ENCODE measurements at regions not wholly inside any gene's neighbourhood (a gene's known extent, or its start where the extent isn't known, plus 50 kb on each side); places are given as distances from the start of the nearest gene placed in this dataset.

DNA sequence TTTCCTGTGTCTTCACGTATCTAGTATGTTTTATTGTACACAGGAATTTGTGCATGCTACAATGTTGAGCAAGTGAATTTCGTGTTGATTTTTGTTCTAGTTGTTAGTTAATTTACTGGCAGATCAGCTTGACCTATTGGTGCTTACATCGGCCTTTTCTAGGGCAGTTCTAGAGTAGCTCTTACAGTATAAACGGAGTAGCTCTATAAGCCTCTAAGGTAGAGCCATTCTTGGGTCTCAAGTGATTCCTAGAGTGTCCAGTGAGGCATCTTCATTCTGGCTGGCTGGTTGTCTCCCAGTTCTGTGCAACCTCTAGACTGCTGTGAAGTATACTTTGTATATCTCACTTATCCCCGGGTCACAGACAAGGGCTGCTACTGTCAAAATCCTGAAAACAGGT is 364.6 kb downstream of the CDH10 start:
- Histone ChIP-seq H3K4me1 (ENCODE audit: control insufficient read depth, insufficient read depth, low read length, unreplicated experiment) (no peaks in the 10 kb centered on the region), H3K27me3 (ENCODE audit: insufficient read depth, low read length) (no peaks in the 10 kb centered on the region), H3K79me2 (ENCODE audit: control insufficient read depth, insufficient read depth, low read length, unreplicated experiment) (no peaks in the 10 kb centered on the region), H3K27ac (ENCODE audit: low read depth, low read length) (no peak overlapping the region), H3K4me3 (ENCODE audit: low read depth, low read length) (no peak overlapping the region), H3K36me3 (ENCODE audit: insufficient read depth, low read length) (no peaks in the 10 kb centered on the region), H2AFZ (ENCODE audit: low read length, unreplicated experiment) (no peak overlapping the region)

DNA sequence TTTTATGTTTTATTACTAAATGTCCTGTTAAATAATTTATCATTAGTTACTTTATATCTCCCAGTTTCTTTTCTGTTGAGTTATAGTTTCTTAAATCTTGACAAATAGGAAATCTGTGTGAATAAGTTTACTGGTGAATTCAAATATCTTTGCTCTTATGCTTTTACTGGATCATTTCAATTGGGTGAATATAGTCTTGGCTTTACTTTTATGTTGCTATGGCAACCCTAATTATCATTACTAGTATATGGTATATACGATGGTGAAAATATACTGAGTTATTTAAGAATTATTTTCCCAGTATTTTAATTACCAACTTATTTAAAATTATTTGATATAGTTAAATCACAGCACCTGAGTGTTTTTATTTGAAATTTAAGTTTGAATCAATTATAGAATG is 363.0 kb downstream of the CDH10 start:
- H3K4me3 ChIP-seq (ENCODE audit: low read depth, low read length) = no peak overlapping the region
- H3K27ac ChIP-seq (ENCODE audit: low read depth, low read length) = no peak overlapping the region
- H3K36me3 ChIP-seq (ENCODE audit: insufficient read depth, low read length) = no peaks in the 10 kb centered on the region
- no peaks in the 10 kb centered on the region for H3K79me2 ChIP-seq (ENCODE audit: control insufficient read depth, insufficient read depth, low read length, unreplicated experiment)
- H3K27me3 ChIP-seq (ENCODE audit: insufficient read depth, low read length) = no peaks in the 10 kb centered on the region
- no peaks in the 10 kb centered on the region for H3K4me1 ChIP-seq (ENCODE audit: control insufficient read depth, insufficient read depth, low read length, unreplicated experiment)
- H2AFZ ChIP-seq (ENCODE audit: low read length, unreplicated experiment) = no peak overlapping the region

DNA sequence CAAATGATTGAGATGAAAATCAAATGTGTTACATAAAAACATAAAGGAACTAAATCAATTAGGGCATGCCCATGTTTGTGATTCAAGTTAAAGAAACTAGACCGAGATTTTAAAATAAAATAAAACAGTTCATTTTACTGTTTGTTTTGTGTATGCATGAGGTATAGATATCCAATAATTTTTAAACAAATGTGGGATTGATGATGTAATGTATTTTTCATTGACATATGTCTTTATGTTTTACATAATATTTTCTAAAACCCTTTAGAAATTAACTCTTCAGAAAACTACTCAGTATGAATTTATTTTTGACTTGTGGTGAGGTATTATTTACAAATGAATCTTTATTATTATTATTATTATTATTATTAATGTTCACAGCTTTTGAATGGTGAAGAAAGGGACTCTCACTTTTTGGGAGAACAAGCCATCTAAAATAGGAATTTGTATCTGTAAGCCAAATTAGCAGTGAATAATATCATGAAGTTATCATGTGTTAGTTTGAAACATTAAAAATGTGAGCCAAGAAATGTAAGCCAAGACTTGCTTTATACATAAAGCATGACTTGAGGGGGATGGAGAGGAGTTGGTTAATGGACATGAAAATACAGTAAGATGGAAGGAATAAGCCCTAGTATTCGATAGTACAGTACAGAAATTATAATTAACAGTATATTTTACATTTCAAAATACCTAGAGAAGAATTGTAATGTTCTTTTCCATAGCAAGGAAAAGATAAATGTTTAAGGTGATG is 355.0 kb downstream of the CDH10 start:
- Histone ChIP-seq H3K27me3 (ENCODE audit: insufficient read depth, low read length) (no peaks in the 10 kb centered on the region), H2AFZ (ENCODE audit: low read length, unreplicated experiment) (no peak overlapping the region)

DNA sequence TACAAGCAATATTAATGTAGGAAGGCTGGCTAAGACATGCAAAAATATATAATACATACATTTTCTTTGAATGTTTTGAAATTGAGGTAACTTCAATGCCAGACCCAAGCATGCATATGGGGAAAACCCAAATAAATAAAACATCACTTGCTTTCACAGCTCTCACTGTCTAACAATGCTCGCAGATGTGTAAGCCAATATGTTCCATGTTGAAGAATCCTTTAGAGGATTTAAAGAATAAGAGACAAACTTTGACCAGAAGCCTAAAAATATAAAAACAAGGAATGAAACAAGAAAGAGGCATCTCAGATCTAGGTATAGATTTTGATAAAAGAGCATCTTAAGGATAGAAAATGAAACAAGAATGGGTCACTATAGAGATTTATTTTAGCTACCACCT is 354.2 kb downstream of the CDH10 start:
- Histone ChIP-seq H3K4me3 (ENCODE audit: low read depth, low read length) (no peak overlapping the region), H3K27ac (ENCODE audit: low read depth, low read length) (no peak overlapping the region), H3K79me2 (ENCODE audit: control insufficient read depth, insufficient read depth, low read length, unreplicated experiment) (no peaks in the 10 kb centered on the region), H3K36me3 (ENCODE audit: insufficient read depth, low read length) (no peaks in the 10 kb centered on the region), H3K27me3 (ENCODE audit: insufficient read depth, low read length) (no peaks in the 10 kb centered on the region), H2AFZ (ENCODE audit: low read length, unreplicated experiment) (no peak overlapping the region), H3K4me1 (ENCODE audit: control insufficient read depth, insufficient read depth, low read length, unreplicated experiment) (no peaks in the 10 kb centered on the region)

More for the DNA sequence above, 355.0 kb downstream of the CDH10 start:
- no peaks in the 10 kb centered on the region for H3K4me1 ChIP-seq (ENCODE audit: control insufficient read depth, insufficient read depth, low read length, unreplicated experiment)
- H3K79me2 ChIP-seq (ENCODE audit: control insufficient read depth, insufficient read depth, low read length, unreplicated experiment) = no peaks in the 10 kb centered on the region
- H3K4me3 ChIP-seq (ENCODE audit: low read depth, low read length) = no peak overlapping the region
- no peak overlapping the region for H3K27ac ChIP-seq (ENCODE audit: low read depth, low read length)
- H3K36me3 ChIP-seq (ENCODE audit: insufficient read depth, low read length) = no peaks in the 10 kb centered on the region

DNA sequence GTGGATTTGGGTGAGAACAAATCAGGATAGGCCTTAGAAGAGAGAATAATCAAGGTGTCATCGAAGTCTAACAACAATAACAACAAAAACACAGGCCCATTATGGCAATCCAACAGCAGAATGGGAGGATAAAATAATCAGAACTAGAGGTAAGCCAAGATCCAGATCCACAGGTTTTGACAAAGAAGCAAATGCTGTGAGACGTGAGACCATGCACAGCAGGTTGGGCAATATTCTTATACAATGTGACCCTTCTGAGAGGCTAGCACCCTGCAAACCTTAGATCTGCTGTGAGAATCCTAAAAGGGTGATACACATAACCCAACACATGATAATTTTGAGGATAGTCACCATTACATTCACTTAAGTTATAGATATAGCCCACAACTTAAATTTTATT is 352.9 kb downstream of the CDH10 start:
- no peak overlapping the region for H2AFZ ChIP-seq (ENCODE audit: low read length, unreplicated experiment)
- H3K27ac ChIP-seq (ENCODE audit: low read depth, low read length) = no peak overlapping the region

DNA sequence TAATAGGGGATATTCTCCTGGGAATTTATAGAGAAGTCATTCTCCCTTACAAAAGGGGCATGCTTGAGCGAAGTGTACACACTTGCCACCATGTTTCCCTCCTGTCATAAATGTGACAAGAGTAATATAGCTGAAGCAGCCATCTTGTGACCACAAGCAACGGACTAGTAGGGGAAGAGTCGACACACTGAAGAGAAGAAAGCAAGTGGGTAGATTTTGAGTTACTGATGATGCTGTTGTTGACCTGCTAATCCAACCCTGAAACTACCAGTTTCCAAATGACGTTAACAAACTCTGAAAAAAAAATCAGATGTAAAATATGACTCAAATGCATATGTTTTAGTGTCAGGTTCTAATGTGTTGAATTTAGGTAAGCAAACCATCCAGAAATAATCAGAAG is 350.4 kb downstream of the CDH10 start:
- Histone ChIP-seq H3K36me3 (ENCODE audit: insufficient read depth, low read length) (no peaks in the 10 kb centered on the region), H3K27me3 (ENCODE audit: insufficient read depth, low read length) (no peaks in the 10 kb centered on the region), H3K27ac (ENCODE audit: low read depth, low read length) (no peak overlapping the region), H3K4me3 (ENCODE audit: low read depth, low read length) (no peak overlapping the region), H3K4me1 (ENCODE audit: control insufficient read depth, insufficient read depth, low read length, unreplicated experiment) (no peaks in the 10 kb centered on the region), H2AFZ (ENCODE audit: low read length, unreplicated experiment) (no peak overlapping the region), H3K79me2 (ENCODE audit: control insufficient read depth, insufficient read depth, low read length, unreplicated experiment) (no peaks in the 10 kb centered on the region)

More for the DNA sequence above, 352.9 kb downstream of the CDH10 start:
- Histone ChIP-seq H3K36me3 (ENCODE audit: insufficient read depth, low read length) (no peaks in the 10 kb centered on the region), H3K4me3 (ENCODE audit: low read depth, low read length) (no peak overlapping the region), H3K79me2 (ENCODE audit: control insufficient read depth, insufficient read depth, low read length, unreplicated experiment) (no peaks in the 10 kb centered on the region), H3K4me1 (ENCODE audit: control insufficient read depth, insufficient read depth, low read length, unreplicated experiment) (no peaks in the 10 kb centered on the region), H3K27me3 (ENCODE audit: insufficient read depth, low read length) (no peaks in the 10 kb centered on the region)

DNA sequence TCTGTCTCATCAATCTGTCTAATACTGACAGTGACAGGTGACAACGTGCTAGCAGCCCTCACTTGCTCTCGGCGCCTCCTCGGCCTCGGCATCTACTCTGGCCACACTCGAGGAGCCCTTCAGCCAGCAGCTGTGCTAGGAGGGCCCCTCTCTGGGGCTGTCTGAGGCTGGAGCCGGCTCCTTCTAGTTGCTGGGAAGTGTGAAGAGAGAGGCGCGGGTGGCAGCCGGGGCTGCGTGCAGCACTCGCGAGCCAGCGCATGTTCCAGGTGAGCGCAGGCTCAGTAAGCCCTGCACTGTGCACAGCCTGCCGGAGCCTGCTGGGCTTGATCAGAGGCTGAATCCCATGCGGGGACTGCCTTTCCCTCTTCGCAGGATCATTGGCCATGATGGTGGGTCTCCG is 330.7 kb downstream of the CDH10 start:
- no peaks in the 10 kb centered on the region for H3K79me2 ChIP-seq (ENCODE audit: control insufficient read depth, insufficient read depth, low read length, unreplicated experiment)
- no peaks in the 10 kb centered on the region for H3K36me3 ChIP-seq (ENCODE audit: insufficient read depth, low read length)
- H3K27ac ChIP-seq (ENCODE audit: low read depth, low read length) = no peak overlapping the region
- H3K4me1 ChIP-seq (ENCODE audit: control insufficient read depth, insufficient read depth, low read length, unreplicated experiment) = no peaks in the 10 kb centered on the region
- H3K27me3 ChIP-seq (ENCODE audit: insufficient read depth, low read length) = peaks cover 6% of the 10 kb centered on the region; the same call in 1 of the 2 replicates
- no peak overlapping the region for H3K4me3 ChIP-seq (ENCODE audit: low read depth, low read length)
- H2AFZ ChIP-seq (ENCODE audit: low read length, unreplicated experiment) = no peak overlapping the region

DNA sequence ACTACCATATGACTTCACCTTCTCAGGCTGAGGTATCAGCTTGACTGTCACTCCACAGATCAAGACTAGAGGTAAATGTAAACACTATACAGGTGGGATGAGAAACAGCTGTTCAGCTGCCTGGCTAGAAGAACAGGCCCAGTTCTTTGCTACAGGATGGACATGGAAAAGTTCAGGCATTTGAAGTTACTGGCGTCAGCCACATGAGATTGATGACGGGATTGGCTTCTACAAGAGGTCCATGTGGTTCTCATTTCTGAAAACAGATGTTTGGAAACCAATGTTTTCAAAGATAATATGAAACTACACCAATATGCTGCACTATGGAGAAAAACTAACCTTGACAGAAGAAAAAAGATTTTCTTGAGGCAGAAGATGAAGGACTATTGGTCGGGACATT is 324.1 kb downstream of the CDH10 start:
- H3K4me1 ChIP-seq (ENCODE audit: control insufficient read depth, insufficient read depth, low read length, unreplicated experiment) = no peaks in the 10 kb centered on the region
- no peaks in the 10 kb centered on the region for H3K27me3 ChIP-seq (ENCODE audit: insufficient read depth, low read length)
- no peaks in the 10 kb centered on the region for H3K79me2 ChIP-seq (ENCODE audit: control insufficient read depth, insufficient read depth, low read length, unreplicated experiment)
- H3K27ac ChIP-seq (ENCODE audit: low read depth, low read length) = no peak overlapping the region
- H3K36me3 ChIP-seq (ENCODE audit: insufficient read depth, low read length) = no peaks in the 10 kb centered on the region
- H3K4me3 ChIP-seq (ENCODE audit: low read depth, low read length) = no peak overlapping the region
- H2AFZ ChIP-seq (ENCODE audit: low read length, unreplicated experiment) = no peak overlapping the region

DNA sequence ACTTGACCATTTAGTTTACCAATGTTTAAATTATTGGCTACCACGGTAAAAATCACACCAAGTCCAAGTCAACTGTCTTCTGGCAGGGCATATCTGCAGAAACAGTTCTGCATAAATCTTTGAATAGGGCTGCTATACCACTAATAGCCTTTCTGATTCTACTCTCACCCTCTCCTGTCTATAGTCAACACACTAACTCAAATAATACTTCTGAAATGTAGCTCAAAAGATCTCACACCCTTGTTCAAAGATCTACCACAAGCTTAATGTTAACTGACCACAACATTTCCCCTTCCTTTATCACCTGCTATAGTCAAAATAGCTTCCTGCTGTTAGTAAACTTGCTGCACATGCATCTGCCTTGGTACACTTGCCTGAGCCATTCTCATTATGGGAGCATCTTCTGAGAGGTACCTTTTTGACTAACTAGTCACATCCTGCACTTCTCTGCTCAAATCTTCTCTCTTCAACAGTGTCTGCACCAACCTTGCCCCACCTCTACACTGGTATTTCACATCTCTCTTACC is 319.4 kb downstream of the CDH10 start:
- Histone ChIP-seq H3K79me2 (ENCODE audit: control insufficient read depth, insufficient read depth, low read length, unreplicated experiment) (no peaks in the 10 kb centered on the region), H3K27me3 (ENCODE audit: insufficient read depth, low read length) (no peaks in the 10 kb centered on the region), H2AFZ (ENCODE audit: low read length, unreplicated experiment) (no peak overlapping the region), H3K27ac (ENCODE audit: low read depth, low read length) (no peak overlapping the region), H3K4me3 (ENCODE audit: low read depth, low read length) (no peak overlapping the region), H3K36me3 (ENCODE audit: insufficient read depth, low read length) (no peaks in the 10 kb centered on the region), H3K4me1 (ENCODE audit: control insufficient read depth, insufficient read depth, low read length, unreplicated experiment) (no peaks in the 10 kb centered on the region)

DNA sequence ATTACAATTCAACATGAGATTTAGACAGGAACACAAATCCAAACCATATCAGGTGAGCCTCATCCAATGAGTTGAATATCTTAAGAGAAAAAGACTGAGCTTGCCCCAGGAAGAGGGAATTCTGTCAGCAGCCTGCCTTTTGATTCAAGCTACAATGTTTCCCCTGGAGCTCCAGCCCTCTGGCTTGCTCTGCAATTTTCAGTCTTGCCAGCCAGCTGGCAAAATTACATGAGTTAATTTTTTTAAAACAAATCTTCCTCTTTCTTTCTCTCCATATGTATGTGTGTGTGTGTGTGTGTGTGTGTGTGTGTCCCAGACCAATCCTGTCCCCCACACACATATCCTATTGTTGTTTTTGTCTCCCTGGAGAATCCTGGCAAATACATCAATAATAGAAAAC is 313.2 kb downstream of the CDH10 start:
- Histone ChIP-seq H2AFZ (ENCODE audit: low read length, unreplicated experiment) (no peak overlapping the region), H3K27ac (ENCODE audit: low read depth, low read length) (no peak overlapping the region), H3K27me3 (ENCODE audit: insufficient read depth, low read length) (peaks cover 19% of the 10 kb centered on the region; the same call in 1 of the 2 replicates), H3K36me3 (ENCODE audit: insufficient read depth, low read length) (no peaks in the 10 kb centered on the region), H3K79me2 (ENCODE audit: control insufficient read depth, insufficient read depth, low read length, unreplicated experiment) (no peaks in the 10 kb centered on the region), H3K4me1 (ENCODE audit: control insufficient read depth, insufficient read depth, low read length, unreplicated experiment) (no peaks in the 10 kb centered on the region), H3K4me3 (ENCODE audit: low read depth, low read length) (no peak overlapping the region)

DNA sequence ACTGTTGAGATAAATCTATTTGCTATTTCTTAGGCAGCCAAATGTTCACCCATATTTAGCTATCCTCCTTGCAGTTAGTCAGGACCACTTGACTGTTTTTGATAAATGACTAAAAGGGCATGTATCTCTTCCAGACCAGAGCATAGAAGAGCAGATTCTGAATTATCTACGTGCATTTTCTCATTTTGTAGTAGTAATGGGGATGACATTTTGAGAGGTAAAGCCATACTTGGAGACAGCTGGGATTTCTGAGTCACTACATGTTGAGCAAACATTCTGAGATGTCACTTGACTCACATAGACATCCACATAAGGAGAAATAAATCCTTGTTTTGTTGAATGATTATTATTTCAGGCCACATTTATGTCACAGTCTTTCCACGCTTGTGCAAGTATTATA is 297.6 kb downstream of the CDH10 start:
- Histone ChIP-seq H3K36me3 (ENCODE audit: insufficient read depth, low read length) (no peaks in the 10 kb centered on the region), H3K4me3 (ENCODE audit: low read depth, low read length) (no peak overlapping the region), H3K27ac (ENCODE audit: low read depth, low read length) (no peak overlapping the region), H3K79me2 (ENCODE audit: control insufficient read depth, insufficient read depth, low read length, unreplicated experiment) (no peaks in the 10 kb centered on the region), H3K27me3 (ENCODE audit: insufficient read depth, low read length) (peaks cover 6% of the 10 kb centered on the region; the same call in 1 of the 2 replicates), H2AFZ (ENCODE audit: low read length, unreplicated experiment) (no peak overlapping the region), H3K4me1 (ENCODE audit: control insufficient read depth, insufficient read depth, low read length, unreplicated experiment) (no peaks in the 10 kb centered on the region)

All from ACC112 (cell line).